Loucy (cell line): ENCODE measurements at regions not wholly inside any gene's neighbourhood (a gene's known extent, or its start where the extent isn't known, plus 50 kb on each side); places are given as distances from the start of the nearest gene placed in this dataset.

Experiments
- EZH2phosphoT487 ChIP-seq: fragments of 200-600 bp; IDR thresholded peaks from 2 replicates; pipeline ENCODE4 v1.6.1; 2018; ENCODE audit warnings: antibody characterized with exemption, mild to moderate bottlenecking, moderate library complexity, borderline replicate concordance
- TF ChIP-seq, protein P1 (sequence below): fragments of 200-600 bp; sonication (generic); conservative IDR thresholded peaks from 2 replicates; pipeline ENCODE4 v1.5.1; 2014; ENCODE audit warnings: mild to moderate bottlenecking, antibody characterized with exemption, low read length

DNA sequence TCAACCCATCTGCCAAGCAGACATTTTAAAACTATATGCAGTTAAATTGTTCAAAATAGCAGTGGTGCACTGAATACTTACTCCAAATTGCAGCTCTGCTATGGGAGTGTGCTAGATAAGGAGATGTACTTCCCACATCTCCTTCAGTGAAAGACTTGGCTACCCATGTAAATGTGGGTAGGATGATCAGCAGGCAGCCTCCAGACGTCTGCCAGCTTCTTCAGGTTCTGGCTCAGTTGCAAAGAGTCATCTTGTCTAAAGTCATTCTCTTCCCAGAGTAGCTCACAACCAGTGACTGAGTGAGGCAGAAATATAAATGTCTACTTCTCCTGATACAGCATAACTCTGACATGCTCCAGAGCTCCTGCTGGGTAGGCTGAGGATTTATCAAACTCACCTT is 1050.0 kb upstream of the CDH10 start:
- TF ChIP-seq, protein P1, sequence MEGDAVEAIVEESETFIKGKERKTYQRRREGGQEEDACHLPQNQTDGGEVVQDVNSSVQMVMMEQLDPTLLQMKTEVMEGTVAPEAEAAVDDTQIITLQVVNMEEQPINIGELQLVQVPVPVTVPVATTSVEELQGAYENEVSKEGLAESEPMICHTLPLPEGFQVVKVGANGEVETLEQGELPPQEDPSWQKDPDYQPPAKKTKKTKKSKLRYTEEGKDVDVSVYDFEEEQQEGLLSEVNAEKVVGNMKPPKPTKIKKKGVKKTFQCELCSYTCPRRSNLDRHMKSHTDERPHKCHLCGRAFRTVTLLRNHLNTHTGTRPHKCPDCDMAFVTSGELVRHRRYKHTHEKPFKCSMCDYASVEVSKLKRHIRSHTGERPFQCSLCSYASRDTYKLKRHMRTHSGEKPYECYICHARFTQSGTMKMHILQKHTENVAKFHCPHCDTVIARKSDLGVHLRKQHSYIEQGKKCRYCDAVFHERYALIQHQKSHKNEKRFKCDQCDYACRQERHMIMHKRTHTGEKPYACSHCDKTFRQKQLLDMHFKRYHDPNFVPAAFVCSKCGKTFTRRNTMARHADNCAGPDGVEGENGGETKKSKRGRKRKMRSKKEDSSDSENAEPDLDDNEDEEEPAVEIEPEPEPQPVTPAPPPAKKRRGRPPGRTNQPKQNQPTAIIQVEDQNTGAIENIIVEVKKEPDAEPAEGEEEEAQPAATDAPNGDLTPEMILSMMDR, result no peak
- no peak for TF ChIP-seq EZH2phosphoT487
